ENCODE measurements at regions not wholly inside any gene's neighbourhood (a gene's known extent, or its start where the extent isn't known, plus 50 kb on each side); places are given as distances from the start of the nearest gene placed in this dataset.

DNA sequence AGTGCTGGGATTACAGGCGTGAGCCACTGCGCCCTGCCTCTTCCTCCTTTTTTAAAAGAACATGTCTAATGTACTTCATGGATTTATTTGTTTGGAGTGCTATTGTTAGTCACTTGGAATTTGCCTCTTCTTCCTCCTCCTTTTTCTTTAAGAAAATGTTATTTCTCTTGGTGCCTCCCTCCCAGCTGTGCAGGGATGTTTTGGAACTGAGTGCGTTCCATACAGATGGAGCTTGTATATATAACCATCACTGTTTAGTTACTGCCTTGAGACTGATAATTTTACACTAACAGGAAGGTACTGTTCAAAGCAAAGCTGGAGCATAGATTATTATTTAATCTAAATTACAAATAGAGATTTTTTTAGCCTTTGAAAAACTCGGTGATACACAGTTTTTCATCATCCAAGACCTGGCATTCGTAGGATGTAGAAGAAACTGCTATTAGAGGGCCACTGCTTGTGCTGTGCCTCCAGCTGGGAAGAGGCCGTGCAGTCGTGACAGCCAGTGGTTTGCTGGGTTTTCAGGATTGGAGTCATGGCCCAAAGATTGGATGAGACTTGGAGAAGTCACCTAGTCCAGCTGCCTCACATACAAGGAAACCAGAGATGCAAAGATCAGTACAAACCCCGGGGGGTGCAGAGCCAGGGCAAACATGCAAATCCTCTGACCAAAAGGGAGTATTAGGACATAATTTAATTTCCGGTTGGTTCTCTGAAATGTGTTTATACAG is 123.1 kb downstream of the PLEKHG1 start:
- no peak for TF ChIP-seq POLR2AphosphoS5 (IDR thresholded peaks at IDR 0.05; ENCODE audit: low read depth, low read length)
- no peak for TF ChIP-seq TAF1 (IDR thresholded peaks at IDR 0.05; ENCODE audit: borderline replicate concordance, low read depth, low read length)
- no peak for TF ChIP-seq POLR2A (IDR thresholded peaks at IDR 0.05; ENCODE audit: low read depth, low read length)

All from GM12892 (cell line).